PC-3 (cell line): ENCODE measurements at regions not wholly inside any gene's neighbourhood (a gene's known extent, or its start where the extent isn't known, plus 50 kb on each side); places are given as distances from the start of the nearest gene placed in this dataset.

Source experiments
- CTCF ChIP-seq: fragments of 300-600 bp; sonication (generic); conservative IDR thresholded peaks from 2 replicates; pipeline ENCODE4 v1.5.1; 2017; ENCODE audit warnings: antibody characterized with exemption, low read depth, mild to moderate bottlenecking, low read length
- EZH2 ChIP-seq: fragments of 300-600 bp; sonication (generic); IDR thresholded peaks from one replicate; pipeline ENCODE4 v1.6.1; 2017; ENCODE audit warnings: antibody characterized with exemption, mild to moderate bottlenecking, low read length; ENCODE audit not compliant: unreplicated experiment

- TF ChIP-seq CTCF (no peak), EZH2 (no peak)
Measured at GRCh38 chr10:21087476-21087875, 190.4 kb upstream of the NEBL start.
